HG03039 (cell line): ENCODE measurements at regions not wholly inside any gene's neighbourhood (a gene's known extent, or its start where the extent isn't known, plus 50 kb on each side); places are given as distances from the start of the nearest gene placed in this dataset.
"Not testable (repeated sequence)": the region's sequence is repeated elsewhere in the genome, so short reads cannot be mapped to it uniquely, and the experiment has no call there.

Experiments used
- ATAC-seq: cut with Tn5 transposase; IDR thresholded peaks from one replicate; pipeline ENCODE4 v1.9.1; 2021; ENCODE audit warnings: mild to moderate bottlenecking, moderate library complexity; ENCODE audit not compliant: unreplicated experiment

DNA sequence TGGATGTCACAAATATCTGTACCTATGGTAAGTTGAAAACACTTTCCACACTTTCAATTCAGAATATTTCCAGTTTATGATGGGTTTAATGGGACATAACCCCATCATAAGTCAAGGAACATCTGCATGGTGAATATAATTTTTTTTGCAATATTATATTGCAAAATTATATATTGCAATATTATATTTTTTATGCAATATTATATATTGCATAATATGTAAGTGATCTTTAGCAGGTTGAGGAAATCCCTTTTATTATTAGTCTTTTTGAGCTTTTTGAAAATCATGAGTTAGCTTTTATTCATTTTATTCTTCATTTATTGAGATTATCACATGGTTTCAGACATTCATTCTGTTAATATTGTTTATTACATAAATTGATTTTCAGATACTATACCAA lies 342.2 kb upstream of the GALNT5 start:
- ATAC-seq, result no peak

DNA sequence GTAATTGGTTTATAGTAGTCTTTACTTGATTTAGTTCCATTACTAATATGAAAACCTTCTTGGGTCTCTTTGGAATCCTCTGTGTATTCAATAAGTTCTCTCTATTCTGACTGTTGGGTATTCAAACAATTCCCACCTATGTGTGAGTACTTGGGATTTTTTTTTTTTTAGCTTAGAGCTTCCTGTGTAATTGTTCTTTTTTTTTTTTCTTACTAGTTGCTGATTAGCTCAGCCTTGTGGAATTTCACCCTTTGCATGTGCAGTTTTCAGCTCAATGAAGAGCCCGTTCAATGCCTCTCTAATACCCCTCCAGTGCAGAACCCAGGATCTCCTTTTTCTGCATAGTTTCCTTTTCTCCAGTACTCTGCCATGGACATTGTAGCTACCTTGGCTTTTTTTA lies 339.1 kb upstream of the GALNT5 start:
- no peak for ATAC-seq

DNA sequence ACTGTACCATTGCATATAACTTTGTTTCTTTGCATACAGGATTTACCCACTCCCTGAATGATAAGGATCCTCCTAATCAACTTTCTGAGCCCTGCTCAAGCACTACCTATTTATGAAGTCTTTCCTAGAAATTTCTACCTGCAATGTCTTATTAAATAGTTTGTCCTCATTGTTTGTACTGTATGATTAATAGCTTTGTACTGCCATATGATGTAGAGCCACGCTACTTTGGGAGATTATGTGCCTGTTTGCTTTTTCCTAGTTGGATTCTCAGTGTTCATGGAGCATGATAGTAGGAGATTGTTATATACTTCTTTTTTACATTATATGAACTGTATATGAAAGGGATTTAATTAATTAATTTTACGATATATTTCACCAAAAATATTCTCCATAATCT lies 327.1 kb upstream of the GALNT5 start:
- no peak for ATAC-seq

DNA sequence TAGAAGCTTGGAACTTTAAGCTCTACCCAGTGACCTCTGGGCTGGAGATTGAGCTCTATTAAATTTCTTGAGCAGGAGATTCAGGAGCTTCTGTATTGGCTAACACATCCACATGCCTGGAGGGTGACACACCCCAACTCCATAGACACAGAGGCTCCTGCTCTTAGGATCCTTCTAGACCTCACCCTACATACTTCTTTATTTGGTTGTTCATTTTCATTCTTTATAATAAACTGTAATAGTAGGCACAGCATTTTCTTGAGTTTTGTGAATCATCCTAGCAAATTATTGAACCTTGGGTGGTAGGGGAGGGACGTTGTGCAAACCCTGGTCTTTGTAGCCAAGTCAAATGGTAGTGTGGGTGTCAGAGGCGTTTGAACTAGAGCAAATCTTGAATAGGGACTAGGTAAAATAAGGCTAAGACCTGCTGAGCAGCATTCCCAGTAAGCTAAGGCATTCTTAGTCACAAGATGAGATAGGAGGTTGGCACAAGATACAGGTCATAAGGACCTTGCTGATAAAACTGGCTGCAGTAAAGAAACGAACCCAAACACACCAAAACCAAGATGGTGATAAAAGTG lies 323.8 kb upstream of the GALNT5 start:
- no peak for ATAC-seq

DNA sequence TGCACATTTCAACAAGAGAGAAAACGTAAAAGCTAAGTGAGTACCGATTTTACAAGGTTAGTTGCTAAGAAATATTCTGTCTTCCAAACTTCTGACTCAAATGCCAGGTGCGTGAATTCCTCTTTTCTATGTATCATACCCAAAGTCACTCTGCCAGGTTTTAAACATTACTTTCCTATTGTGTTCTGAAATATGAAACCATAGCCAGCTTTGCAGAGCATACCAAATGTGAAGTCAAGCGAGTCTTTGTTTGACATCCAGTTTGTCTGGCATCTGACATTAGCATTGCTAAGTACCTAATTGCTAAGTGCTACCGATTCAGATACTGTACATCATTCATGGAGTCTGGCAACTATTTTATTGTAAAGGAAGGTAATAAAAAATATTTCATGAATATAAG lies 321.9 kb upstream of the GALNT5 start:
- ATAC-seq, result no peak

DNA sequence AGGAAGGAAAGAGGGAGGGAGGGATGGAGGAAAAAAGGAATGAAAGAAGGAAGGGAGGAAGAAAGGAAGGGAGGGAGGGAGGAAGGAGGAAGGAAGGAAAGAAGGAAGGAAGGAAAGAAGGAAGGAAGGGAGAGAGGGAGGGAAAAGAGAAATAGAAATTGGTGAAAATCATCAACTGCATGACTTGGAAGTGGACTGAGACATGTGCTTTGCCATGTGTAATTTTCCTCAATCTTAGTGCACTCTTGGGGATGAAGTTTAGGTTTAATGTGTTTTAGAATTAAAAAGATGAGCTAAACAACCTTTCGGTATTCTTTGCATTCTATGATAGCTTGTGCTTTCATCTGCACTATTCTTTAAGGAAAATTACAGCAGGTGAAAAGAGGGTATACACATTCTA lies 320.1 kb upstream of the GALNT5 start:
- ATAC-seq, result no peak

DNA sequence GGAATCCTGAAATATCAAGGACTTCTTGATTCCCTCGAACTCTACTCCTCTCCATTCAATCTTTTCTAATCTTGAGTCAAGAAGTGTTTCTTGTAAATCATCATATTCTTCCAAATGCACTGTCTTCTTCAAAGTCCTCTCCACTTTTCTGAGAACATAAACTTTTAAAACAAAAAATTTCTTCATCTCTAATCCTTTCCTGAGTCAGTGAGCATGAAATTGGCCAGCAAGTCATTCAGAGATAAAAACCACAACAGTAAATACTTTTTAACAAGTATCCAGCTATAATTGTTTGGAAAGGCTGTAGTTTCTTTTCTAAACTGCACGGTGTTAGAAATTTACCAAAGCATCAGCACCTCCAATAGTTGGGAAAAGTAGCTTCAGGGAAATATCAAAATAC lies 312.6 kb upstream of the GALNT5 start:
- no peak for ATAC-seq

DNA sequence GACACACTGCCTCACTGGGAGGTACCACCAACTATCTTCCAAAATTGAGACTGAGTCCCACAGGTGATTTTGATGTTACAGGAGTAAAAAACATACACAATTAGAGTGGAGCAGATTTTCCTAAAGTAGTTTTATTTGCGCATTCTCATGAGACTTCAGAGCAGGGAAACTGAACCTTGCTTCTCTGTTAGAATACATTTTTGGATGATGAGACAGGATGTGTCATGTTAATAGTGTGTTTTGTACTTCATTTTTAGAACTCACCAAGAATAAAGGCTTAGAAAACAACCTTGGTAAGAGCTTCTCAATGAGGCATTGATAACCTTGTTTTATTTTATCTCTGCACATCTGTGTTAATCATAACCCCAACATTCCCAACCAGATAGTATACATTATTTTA lies 310.2 kb upstream of the GALNT5 start:
- no peak for ATAC-seq

DNA sequence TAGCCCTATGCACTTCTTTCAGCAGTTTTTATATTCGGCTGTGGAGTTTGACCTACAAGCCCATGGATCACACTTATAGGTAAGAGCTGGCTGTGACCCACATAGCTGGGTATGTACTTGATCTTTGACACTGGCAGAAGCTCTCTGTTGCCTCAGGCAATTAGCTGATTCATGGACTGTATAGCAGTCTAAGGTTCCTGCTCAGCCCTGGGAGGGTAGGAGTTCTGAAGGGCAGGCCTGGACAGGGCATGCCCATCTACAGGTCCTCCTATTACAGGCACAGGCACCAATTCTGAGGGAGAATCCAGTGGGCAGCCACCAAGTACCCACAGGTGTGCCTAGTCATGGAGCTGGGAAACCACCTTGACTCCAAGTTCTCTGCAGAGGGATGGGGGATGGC lies 301.8 kb upstream of the GALNT5 start:
- no peak for ATAC-seq

DNA sequence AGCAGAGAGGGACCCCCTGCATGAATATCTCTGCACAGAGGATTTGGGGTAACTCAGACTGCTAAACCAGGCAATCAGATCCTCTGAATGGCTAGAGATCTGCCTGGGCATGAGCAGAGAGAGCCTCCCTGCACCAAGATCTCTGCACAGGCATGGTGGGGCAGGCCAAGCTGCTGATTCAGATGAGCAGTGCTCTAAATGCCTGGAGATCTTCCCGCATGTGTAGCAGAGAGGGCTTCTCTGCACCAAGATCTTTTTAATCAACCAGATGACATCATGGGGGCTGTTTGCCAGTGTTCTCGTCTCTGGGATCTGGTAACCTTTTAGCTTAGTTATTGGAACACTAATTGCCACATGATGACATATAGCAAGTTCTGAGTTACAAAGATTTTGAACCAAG lies 301.3 kb upstream of the GALNT5 start:
- no peak for ATAC-seq

DNA sequence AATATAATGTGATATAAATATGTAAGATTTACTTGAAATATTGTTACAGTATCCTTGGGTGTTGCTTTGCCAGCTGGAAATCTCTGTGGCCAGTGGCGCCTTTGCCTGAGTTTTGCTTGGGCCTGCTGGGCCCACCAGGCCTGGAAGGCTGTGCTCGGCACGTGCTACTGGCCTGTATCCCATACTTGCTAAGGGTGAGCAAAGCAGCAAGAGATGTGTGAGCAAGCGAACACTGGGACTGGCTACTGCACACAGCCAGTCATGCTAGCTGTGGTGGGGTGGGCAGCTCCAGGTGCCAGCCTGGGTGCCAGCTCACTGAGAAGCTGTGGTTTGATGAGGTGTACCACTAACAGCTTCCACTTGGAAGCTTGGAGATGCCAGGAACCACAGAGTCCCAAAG lies 299.1 kb upstream of the GALNT5 start:
- no peak for ATAC-seq

DNA sequence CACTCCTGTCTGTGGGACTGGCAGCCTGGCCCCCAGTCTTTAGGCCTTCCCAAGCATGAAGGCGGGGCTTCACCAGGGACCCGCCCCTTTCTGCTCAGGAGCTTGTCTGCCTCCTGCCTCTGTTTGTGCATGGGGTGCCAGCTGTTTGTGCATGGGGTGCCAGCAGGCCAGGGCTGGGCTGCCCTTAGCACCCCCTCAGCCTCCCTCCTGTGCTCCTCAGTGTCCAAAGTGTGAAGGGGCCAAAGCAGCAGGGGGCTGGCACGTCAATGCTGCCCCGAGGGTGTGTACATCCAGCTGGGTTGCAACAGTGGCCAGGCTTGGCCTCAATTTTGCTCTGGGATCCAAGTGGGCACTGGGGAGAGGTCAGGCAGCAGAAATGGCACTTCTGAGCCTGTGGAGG lies 298.0 kb upstream of the GALNT5 start:
- ATAC-seq, result no peak

DNA sequence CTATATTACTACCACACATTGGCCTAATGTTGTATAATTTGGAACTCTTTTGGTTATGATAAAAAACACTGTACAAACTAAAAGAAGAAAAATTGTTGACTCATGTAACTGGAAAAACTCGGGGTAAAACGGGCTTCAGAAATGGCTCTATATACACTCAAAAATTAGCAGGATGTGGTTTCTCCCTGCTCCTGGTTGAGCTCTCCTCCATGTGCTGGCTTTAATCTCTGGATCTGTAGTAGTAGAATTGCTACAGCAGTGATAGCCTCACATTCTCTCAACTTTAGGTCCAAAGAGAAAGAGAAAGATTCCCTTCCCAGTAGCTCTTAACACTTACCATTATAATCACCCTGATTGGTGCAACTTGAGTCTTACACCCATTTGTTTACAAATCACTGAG lies 274.9 kb upstream of the GALNT5 start:
- ATAC-seq, result no peak

DNA sequence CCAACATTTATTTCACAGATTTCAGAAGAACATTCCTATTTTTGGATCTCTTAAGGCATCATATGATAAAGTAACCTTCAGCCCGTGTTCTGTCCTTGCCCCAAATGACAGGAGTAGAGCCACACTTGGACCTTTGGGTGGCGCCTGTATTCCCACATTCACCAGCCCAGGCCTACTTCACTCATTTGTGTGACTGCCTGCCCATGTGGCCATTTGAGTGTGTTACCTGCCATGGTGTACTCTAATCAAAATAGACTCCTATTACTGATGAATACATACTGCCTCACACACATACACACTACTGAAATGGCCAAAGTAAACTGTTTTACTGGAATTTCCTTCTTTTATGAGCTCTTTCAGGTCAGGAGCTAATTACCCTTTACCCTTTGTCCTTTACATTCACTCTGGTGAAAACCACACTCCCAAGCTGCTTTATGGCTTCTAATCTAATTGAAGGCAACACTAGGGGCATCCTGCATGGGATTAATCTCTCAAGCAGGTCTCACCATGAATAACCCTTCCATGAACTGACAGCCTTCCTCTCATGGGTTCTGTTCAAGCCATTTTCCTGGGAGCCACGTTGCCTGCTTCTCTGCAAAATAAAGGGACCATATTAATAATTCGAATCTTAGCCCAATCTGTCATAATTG lies 271.0 kb upstream of the GALNT5 start:
- no peak for ATAC-seq

DNA sequence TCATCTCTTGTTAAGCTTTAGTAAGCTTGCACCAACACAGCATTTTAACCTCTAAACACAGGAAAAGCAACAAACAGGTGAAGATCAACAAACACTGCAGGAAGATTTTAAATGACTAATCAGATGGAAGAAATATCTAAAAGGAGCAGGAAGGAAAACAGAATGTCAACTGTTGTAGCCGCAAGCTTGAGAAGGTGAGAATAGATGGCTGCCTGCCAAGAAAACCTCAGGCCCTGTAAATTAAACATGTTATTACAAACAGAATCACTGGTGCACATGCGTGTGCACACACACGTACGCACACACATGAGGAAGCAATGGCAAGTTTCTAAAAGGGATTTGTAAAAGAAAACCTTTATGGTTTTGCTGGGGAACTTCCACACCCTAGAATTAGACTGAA lies 257.8 kb upstream of the GALNT5 start:
- no peak for ATAC-seq

DNA sequence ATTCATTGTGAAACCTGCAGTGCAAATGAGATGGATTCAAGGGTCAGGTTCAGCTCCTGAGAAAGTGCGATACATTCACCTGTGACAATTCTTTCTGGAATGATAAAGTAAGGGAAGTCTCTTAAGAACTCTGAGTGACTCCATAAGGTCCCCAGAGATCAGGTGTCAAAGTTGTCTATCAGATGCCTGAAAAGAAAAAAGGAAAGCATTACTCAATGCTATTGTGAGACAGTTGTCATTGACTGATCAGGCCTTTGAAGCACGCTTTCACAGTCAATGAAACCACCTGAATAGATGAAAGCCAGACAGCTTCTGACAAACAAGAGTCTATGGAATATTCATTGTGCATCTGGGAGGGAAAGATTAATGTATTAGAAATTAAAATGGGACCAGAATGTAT lies 252.7 kb upstream of the GALNT5 start:
- ATAC-seq, result no peak

DNA sequence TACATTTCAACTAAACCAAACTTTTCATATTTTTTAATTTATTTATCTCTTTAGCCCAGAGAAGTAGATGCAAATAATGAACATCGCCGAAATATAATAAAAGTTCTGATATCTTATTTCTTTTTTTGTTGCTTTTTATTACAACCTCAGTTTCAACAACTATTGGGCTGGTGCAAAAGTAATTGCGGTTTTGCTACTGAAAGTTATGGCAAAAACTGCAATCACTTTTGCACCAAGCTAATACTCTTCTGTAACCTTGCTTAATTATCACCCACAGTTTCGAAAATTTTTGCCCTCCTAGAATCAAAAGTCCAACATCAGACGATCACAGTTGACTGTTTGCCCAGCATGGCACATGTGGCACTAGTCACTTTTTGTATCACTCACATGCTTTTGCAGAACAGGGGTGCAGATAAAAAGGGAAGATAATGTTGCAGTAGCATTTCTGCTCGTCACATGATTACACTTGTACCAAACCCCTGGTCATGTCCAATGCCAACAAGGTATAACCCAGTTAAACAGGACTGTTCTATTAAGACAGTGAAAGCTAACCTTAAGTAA lies 242.4 kb upstream of the GALNT5 start:
- ATAC-seq, result no peak

DNA sequence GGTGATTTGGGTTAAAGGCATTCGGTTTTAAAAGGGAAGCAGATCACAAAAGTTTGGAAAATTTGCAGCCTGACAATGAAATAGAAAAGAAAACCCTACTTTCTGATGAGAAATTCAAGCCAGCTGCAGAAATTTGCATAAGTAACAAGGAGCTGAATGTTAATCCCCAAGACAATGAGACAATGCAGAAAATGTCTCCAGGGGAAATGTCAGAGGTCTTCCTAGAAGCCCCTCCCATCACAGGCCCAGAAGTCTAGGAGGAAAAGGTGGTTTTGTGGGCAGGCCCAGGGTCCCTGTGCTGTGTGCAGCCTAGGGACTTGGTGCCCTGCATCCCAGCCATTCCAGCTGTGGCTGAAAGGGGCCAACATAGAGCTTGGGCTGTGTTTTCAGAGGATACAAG lies 234.2 kb upstream of the GALNT5 start:
- not testable (repeated sequence) for ATAC-seq

DNA sequence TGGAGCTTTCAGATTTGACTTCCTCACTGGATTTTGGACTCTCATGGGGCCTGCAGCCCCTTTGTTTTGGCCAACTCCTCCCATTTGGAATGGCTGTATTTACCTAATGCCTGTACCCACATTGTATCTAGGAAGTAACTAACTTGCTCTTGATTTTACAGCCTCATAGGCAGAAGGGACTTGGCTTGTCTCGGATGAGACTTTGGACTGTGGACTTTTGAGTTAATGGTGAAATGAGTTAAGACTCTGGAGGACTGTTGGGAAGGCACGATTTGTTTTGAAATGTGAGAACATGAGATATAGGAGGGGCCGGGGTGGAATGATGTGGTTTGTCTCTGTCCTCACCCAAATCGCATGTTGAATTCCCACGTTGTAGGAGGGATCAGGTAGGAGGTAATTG lies 233.4 kb upstream of the GALNT5 start:
- ATAC-seq, result no peak

DNA sequence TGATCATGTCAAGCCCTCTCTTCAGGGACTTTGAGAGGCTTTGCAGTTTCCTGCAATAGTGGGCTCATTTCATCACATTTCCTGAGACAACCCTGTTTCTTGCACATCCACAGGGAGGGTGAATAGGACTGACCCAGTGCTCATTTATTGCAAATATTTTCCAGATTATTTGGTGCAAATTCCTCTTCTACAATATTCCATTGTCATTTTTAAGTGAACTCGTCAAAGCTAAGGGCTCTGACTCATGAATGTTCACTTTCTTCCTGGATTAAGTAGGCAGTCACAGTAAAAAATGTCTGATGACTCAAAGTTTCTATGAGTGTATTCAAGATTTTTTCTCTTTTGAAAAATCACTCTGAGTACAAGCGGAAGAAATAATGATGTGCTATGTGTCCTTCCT lies 225.5 kb upstream of the GALNT5 start:
- ATAC-seq, result no peak

DNA sequence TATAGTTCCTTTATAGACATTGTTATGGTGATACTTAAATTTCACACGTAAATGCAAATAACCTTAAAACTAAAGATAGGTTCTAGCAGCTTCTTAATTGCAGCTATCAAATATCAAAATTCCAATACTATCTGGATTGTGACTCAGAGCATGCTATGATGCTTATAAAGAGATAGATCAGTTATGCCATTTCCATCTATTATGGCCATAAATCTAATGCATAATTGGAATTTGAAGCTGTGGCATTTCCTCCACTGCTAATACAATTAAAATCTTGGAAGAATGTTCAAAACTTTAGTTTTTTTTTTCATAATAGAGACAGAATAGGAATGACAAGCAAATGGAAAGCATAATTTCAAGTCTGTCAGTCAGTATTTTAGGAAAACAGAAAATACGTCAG lies 220.8 kb upstream of the GALNT5 start:
- ATAC-seq, result no peak

DNA sequence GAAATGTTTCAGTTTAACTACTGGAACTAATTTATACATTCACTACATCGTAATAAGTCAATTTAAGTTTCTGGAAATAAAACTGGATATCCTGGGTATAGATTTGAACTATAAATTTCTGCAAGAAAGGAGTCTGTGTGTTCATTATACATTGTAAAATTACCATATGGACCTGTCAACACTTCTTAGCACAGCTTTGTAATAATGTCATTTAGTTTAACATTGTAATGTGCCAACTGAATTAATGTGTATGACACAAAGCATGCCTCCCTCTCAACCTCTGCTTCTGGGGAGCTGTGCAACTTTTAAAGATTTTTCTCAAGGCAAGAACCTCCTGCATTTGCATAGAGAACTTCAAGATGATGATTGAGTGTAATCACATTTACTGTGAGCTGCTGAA lies 213.7 kb upstream of the GALNT5 start:
- no peak for ATAC-seq

DNA sequence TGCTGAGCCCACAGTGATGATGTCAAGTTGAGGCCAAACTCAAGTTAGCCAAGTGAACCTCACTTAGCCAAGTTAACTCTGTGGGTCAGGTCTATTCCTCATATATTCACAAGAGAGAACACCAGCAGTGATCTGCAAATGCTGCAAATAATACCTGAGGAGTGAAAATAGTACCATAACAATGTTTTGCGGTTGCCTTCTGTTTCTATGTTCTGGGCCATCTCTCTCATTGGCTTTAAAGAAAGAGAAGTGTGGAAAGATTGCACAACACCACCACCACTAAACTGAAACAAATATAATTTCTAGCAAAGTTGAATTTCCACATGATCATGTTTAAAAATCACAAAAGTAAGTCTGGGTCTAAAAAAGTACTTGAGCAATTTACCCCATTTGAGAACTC lies 211.1 kb upstream of the GALNT5 start:
- ATAC-seq, result no peak
